Retina (tissue), 1 donor: ENCODE measurements at regions not wholly inside any gene's neighbourhood (a gene's known extent, or its start where the extent isn't known, plus 50 kb on each side); places are given as distances from the start of the nearest gene placed in this dataset.
"Not testable (repeated sequence)": the region's sequence is repeated elsewhere in the genome, so short reads cannot be mapped to it uniquely, and the experiment has no call there.

Experiments used
- DNase-seq: peaks from one replicate; pipeline ENCODE4 v3.0.0-alpha.2; 2016

DNA sequence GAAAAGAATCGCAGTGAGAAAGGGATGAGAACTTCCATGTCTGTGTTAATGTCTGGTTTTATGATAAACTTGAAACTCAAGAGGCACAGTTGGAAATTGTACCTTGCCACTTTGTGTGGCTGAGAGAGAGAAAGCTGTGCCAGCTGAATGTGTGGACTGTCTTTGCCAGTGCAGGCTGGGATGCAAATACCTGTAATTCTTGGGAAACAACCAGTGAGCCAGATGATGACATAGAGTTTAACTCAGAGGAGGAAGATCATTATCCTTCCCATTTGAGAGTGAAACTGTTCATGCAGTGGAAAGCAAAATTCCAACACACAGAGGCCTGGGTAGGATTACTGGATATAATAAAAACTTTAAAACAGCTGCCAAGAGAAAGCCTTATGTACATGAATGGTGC, 141.5 kb upstream of the NPAP1 start:
- DNase-seq: not testable (repeated sequence)

- DNase-seq: not testable (repeated sequence)
Observed at GRCh38 chr15:24557281-24557680, 118.3 kb upstream of the NPAP1 start.

DNA sequence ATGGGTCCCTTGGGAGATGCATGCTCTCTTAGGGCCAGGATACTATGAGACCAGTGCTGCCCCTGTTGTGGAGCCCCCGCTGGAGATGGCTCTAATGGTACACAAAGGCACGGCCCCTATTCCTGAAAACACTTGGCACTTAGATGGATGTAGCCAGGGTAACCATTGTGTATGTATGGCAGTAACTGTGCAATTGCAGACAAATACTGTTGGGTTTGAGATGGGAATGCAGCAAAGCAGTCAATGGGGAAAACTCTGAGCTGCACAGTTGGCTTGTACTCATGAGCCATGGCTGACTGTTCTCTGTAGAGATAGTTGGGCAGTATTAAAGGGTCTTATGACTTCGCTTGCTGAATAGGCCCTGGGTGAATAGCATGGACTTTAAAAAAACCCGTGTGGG, 67.9 kb upstream of the NPAP1 start:
- DNase-seq: no peak

GRCh38 chr15:24617646-24618045, 57.9 kb upstream of the NPAP1 start:
- DNase-seq: no peak

- DNase-seq: no peak
Observed at GRCh38 chr15:24621630-24622215, 53.9 kb upstream of the NPAP1 start.
